ENCODE measurements at regions not wholly inside any gene's neighbourhood (a gene's known extent, or its start where the extent isn't known, plus 50 kb on each side); places are given as distances from the start of the nearest gene placed in this dataset.

DNA sequence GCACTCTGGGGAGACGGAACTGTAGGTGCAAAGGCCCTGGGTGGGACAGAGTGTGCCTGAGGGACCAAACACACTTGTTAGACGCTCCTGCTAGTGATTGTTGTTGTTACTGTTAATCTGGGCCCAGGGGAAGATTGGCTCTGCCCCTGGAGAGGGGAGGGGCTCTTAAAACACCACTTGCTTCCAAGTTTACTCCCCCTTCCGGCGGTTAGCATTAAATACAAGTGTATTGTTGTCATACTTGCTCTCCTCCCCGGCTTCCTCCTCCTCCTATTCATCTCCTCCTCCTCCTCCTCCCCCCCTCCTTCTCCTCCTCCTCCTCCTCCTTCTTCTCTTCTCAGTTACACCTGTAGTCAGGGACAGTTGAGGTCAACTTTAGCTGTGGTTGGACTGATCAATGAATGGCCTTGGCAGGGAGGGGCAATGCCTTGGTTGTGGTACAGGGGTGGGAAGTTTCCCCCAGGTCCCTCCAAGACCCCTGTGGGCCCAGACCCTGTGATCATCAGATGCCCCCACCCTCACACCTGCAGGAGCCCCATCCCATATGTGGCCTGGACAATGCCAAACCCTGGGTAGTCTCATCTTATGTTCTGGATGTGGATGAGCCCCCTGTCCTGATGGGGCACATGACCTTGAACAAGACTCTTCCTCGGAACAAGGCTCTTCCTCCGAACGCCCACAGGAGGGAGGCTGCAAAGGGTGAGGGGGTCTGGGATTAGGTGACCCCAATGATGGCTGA lies 217.3 kb downstream of the PTPRU start:
- TF ChIP-seq POLR2AphosphoS5 (IDR thresholded peaks at IDR 0.05) (no peak), POLR2A (IDR thresholded peaks at IDR 0.05; ENCODE audit: low read depth) (no peak), EP300 (IDR thresholded peaks at IDR 0.05) (no peak)
- TF ChIP-seq, protein P1, sequence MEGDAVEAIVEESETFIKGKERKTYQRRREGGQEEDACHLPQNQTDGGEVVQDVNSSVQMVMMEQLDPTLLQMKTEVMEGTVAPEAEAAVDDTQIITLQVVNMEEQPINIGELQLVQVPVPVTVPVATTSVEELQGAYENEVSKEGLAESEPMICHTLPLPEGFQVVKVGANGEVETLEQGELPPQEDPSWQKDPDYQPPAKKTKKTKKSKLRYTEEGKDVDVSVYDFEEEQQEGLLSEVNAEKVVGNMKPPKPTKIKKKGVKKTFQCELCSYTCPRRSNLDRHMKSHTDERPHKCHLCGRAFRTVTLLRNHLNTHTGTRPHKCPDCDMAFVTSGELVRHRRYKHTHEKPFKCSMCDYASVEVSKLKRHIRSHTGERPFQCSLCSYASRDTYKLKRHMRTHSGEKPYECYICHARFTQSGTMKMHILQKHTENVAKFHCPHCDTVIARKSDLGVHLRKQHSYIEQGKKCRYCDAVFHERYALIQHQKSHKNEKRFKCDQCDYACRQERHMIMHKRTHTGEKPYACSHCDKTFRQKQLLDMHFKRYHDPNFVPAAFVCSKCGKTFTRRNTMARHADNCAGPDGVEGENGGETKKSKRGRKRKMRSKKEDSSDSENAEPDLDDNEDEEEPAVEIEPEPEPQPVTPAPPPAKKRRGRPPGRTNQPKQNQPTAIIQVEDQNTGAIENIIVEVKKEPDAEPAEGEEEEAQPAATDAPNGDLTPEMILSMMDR (IDR thresholded peaks at IDR 0.05), result peak in 1 of 3 experiments; percentile 8

Measured in esophagus muscularis mucosa (tissue), 4 donors.